GM21786 (cell line): ENCODE measurements at regions not wholly inside any gene's neighbourhood (a gene's known extent, or its start where the extent isn't known, plus 50 kb on each side); places are given as distances from the start of the nearest gene placed in this dataset.

Experiments used
- ATAC-seq: cut with Tn5 transposase; IDR thresholded peaks from one replicate; pipeline ENCODE4 v1.9.1; 2021; ENCODE audit not compliant: unreplicated experiment

GRCh38 chr3:22296601-22297000 lies 545.6 kb upstream of the ZNF385D start:
- ATAC-seq = no peak

DNA sequence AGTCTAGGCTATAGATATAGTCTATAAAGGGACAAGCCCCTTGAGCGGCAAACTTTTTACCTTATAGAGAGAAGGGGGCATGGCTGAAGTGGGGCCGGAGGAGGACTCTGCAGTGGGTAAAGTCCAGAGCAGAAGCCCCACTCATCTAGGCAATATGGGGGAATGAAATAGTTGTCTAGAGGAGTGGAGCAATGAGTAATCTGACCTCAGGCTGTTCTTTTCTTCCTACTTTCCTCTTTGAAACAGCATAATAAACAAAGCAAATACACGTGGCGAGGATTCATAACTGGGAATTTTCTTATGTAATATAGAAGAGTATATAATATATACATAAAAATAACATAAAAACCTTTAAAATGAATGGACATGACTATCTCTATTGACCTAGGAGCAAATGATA lies 546.4 kb upstream of the ZNF385D start:
- no peak for ATAC-seq

- ATAC-seq = no peak
Observed at GRCh38 chr3:22306454-22306853, 555.4 kb upstream of the ZNF385D start.

DNA sequence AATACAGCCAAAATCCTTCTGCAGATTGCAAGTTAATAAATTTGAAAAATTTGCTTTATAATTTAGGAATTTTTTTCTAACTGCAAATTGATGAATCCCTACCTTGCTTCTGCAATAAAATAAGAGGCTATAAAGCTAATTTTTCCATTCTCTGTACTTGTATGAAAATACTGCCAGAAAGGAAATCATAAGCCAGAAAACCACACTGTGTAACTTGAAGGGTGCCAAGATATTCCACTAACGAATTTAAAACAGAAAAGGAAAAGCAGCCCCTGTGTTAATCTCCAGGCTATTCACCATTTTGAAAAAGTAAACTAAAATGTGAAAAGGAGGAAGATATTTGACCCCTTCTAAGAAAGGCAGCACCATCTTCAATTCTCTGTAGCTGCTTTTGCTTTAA lies 557.9 kb upstream of the ZNF385D start:
- no peak for ATAC-seq

DNA sequence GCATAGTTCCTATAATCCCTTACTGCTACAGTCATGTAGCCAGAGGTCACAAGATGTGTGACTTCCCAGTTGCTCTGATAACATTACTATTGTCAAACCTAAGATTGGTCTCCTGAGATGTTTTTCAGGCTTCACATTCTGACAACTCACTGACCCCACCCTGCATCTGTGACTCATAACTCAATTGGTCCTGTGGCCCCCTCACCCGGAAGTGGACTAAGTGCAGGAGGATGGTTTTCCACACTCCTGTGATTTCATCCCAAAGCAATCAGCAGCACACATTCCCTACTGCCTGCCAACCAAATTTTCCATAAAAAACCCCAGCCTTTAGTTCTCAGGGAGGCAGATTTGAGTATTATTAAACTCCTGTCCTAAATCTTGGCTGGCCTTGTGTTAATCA lies 564.9 kb upstream of the ZNF385D start:
- ATAC-seq = no peak

DNA sequence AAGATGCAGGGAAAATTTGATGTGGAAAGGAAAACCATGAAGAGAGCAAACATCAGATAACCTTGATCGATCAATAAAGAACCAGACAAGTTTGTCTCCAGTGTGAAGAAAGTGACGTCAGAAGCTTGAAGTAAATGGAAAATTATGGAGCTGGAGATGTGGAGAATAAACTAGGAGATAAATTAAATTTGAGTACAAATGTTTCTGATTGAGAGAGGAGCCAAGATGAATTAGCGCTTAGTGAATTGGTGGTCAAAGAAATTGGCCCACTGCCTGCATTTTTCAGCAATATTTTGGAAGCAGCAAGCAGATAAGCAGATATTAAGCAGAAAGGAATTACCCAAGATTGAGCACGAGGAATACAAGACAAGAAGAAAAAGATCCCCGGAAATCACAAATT lies 567.3 kb upstream of the ZNF385D start:
- ATAC-seq = no peak

DNA sequence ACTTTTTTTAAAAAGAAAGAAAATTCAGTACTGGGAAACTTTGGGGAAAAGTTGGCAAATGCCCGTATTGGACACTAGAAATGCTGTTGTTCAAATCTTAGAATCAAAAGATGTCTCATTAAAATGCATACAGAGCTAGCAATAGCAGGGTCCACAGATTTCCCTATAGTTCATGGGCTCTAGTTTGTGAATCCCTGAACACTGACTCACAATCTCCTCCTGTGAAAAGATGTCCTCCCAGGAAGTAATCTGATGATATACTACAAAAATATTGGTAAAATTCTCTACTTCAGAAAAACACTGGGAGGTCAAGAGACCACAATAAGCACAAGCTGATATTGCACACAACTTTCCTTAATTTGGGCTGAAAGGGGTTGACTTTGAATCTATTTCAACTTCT lies 568.4 kb upstream of the ZNF385D start:
- ATAC-seq = no peak

DNA sequence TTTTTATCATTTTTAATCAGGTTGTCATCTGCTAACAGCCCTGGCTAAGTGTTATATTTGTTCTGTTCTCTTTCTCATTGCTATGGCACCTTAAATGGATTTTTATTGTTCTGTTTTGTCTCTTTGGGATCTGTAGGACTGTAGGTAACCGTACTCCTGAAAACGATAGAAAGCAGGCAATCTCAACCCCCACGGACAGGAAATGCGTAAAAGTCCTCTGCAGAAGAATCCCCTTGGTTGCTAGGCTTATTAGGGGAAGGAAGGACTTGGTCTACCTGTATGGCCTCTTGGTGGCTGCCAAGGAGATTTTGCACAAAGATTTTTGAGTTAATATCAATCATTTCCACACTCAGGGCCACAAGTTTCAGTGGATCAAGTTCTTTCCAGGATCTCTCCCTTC lies 571.9 kb upstream of the ZNF385D start:
- no peak for ATAC-seq

GRCh38 chr3:22326305-22326704 lies 575.3 kb upstream of the ZNF385D start:
- no peak for ATAC-seq

DNA sequence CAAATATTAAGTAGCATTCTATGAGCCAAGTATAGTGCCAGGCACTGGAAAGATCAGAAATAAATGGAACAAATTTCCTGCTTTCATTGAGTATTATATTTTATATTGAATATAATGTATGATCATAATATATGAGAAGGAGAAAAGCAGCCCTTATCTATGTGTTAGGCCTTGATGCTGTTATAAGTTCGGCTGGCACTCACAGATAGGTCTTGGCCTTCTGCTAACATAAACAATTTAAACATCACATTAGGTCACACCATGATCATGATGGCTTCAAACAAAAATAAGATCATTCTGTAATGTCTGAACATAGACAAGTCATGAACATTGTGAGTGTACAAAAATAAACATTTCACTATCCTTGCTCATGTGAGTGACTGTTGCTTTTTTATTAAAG lies 584.0 kb upstream of the ZNF385D start:
- no peak for ATAC-seq

DNA sequence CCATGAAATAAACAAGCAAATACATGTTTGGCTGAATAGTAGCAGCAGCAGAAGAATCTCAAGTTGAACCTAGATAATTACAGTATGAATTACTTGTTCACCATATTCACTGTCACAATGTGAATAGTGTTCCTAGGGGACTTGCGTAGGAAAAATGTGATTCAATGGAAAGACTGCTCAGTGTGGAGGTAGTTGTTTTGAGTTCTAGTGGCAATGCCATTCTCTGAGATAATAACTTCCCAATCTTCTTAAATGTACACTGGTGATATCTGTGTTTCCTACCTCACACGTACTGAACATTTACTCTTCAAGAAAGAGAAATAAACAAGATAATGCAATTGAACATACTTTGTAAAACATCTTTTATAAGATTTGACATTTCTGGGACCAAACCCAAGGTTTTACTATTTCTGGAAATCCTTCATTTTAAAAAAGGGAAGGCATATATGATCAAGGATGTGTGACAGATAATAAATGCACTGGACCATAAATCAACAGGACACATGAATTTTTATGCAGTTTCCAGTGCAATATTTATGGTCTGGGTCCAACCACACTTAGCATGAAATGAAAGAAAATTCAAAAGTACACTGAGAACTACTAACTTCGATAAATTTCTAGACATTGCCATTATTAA lies 598.3 kb upstream of the ZNF385D start:
- no peak for ATAC-seq

DNA sequence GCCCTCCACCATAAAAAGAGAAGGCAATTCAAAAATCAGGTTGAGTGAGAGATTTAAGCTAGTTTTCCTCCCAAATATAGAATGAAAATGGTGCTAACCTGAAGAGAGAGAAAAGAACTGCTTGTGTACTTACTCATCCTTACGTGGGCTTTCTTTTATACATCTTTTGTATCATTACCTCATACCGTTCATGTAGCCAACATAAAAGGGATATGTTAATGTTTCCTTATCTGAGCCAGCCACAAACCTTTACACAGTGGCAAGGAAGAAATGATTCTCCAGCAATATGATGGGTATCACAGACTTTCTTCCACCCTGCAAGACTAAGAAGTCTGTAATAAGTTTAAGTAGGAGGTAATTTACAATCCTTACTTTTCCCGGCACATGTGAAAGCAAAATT lies 600.8 kb upstream of the ZNF385D start:
- no peak for ATAC-seq

- no peak for ATAC-seq
Observed at GRCh38 chr3:22353126-22353525, 602.1 kb upstream of the ZNF385D start.

DNA sequence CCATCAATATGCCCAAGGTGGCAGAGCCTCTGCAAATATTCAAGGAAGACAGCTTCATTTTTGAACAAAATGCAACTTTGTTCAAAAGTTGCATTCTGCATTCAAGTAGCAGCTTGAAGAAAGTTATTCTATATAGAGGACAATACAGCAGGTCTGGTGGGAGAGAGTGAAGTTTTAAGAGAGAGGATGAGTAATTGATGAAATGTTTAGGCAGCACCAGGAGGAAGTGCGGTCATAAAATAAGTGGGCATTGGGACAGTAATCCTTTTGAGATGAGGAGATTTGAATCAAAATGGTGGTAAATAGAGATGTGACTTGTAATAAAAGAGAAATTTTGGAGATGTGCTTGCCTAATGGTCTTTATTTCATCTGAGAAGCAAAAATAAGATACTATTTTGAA lies 607.3 kb upstream of the ZNF385D start:
- ATAC-seq = no peak

- ATAC-seq = no peak
Observed at GRCh38 chr3:22360164-22360563, 609.2 kb upstream of the ZNF385D start.

DNA sequence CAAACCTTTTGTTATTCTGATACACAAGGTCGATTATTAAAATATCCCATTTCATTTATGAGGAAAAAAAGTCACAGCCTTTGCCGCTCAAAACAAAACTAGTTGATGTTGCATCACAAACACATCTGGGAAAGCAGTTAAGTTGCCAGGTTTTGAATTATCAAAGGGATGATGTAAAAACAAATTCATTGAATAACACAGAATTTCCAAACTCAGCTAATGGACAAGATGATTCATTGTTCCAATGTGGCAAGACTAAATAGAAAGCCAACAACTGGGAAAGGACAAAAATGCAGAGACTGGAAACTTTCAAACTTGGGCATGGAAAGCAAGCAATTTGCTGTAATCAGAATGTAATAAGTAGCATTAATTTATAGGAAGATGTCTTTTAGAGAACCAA lies 610.0 kb upstream of the ZNF385D start:
- no peak for ATAC-seq

- no peak for ATAC-seq
Observed at GRCh38 chr3:22361521-22361920, 610.5 kb upstream of the ZNF385D start.

DNA sequence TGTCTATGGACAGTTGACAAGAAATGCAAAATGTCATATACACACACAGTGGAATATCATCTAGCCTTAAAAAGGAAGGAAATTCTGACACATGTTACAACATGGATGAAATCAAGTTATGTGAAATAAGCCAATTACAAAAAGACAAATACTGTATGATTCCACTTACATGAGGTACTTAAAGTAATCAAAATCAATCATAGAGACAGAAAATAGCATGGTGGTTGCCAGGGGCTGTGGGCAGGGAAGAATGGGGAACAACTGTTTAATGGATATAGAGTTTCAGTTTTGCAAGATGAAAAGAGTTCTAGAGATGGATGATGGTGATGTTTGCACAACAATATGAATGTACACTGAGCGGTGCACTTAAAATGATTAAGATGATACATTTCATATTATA lies 613.8 kb upstream of the ZNF385D start:
- ATAC-seq = no peak

DNA sequence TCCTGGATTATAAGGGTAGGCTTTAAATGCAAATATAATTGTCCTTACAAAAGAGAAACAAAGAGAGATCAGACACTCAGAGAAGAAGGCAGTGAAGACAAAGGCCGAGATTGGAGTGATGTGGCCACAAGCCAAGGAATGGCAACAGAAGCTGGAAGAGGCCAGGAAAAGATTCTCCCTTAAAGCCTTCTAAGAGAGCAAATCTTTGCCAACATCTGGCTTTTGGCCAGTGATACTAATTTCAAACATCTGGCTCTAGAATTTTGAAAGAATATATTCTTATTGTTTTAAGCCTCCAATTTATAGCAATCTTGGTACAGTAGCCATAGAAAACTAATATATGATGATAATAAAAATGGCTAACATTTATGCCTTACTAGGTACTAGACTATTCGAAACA lies 615.8 kb upstream of the ZNF385D start:
- ATAC-seq = no peak

- ATAC-seq = no peak
Observed at GRCh38 chr3:22371036-22371435, 620.0 kb upstream of the ZNF385D start.

DNA sequence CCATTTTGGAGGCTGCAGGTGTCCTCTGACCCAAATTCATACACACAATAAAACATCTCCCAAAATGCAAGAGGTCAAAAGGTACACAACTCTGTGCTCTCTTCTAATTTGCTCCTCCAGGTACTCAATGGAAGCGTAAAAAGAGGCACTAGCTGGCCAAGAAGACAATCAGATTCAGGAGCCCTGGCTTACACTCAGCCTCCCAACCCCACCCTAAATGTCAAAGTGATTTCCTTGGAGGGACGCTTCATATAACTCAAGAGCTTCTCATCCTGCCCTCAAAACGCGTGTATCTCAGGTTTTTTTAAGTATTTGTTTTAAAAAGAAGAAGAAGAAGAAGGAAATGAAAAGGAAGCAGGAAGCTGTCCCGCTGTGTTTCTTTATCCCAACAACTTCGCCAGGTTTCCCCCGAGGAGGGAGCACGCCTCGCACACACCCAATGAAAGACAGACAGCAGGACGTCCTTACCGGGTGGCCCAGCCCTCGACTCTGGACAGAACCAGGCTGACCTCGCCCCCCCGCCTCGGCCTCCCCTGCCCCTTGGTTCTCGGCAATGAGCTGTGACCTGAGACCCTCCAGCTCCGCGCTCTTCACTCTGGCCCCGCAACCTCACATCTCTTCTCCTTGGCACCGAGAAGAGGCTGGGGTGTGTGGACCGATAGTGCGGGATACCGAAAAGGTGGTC lies 620.7 kb upstream of the ZNF385D start:
- ATAC-seq = no peak

GRCh38 chr3:22372292-22373062 lies 621.5 kb upstream of the ZNF385D start:
- ATAC-seq = no peak
